NCI-H510A (cell line): ENCODE measurements at regions not wholly inside any gene's neighbourhood (a gene's known extent, or its start where the extent isn't known, plus 50 kb on each side); places are given as distances from the start of the nearest gene placed in this dataset.
"Not testable (repeated sequence)": the region's sequence is repeated elsewhere in the genome, so short reads cannot be mapped to it uniquely, and the experiment has no call there.

ENCODE experiments used
- DNase-seq: peaks from one replicate; lab custom pipeline; 2025; lab: John Stamatoyannopoulos, UW

GRCh38 chr3:150127011-150127490, 156.4 kb upstream of the PFN2 start:
- DNase-seq = no peak

- DNase-seq = no peak
These were observed 153.4 kb upstream of the PFN2 start for GRCh38 chr3:150124142-150124541.

GRCh38 chr3:150123249-150123648, 152.6 kb upstream of the PFN2 start:
- not testable (repeated sequence) for DNase-seq

GRCh38 chr3:150118219-150118618, 147.5 kb upstream of the PFN2 start:
- DNase-seq = no peak

GRCh38 chr3:150117076-150117475, 146.4 kb upstream of the PFN2 start:
- no peak for DNase-seq

GRCh38 chr3:150116196-150116595, 145.5 kb upstream of the PFN2 start:
- DNase-seq = no peak

GRCh38 chr3:150114873-150115540, 144.3 kb upstream of the PFN2 start:
- no peak for DNase-seq

- DNase-seq = no peak
These were observed 143.6 kb upstream of the PFN2 start for GRCh38 chr3:150114273-150114672.

GRCh38 chr3:150110097-150110496, 139.4 kb upstream of the PFN2 start:
- peak; percentile 71 for DNase-seq

- DNase-seq = no peak
These were observed 136.9 kb upstream of the PFN2 start for GRCh38 chr3:150107429-150108175.

GRCh38 chr3:150106740-150107428, 136.2 kb upstream of the PFN2 start:
- no peak for DNase-seq

- DNase-seq = no peak
These were observed 135.4 kb upstream of the PFN2 start for GRCh38 chr3:150105886-150106612.

GRCh38 chr3:150105025-150105424, 134.3 kb upstream of the PFN2 start:
- no peak for DNase-seq

GRCh38 chr3:150104564-150104963, 133.9 kb upstream of the PFN2 start:
- no peak for DNase-seq

- DNase-seq = no peak
These were observed 130.3 kb upstream of the PFN2 start for GRCh38 chr3:150101016-150101415.

- no peak for DNase-seq
These were observed 127.9 kb upstream of the PFN2 start for GRCh38 chr3:150098621-150099020.

GRCh38 chr3:150097588-150097890, 126.8 kb upstream of the PFN2 start:
- DNase-seq = no peak

GRCh38 chr3:150096700-150097587, 126.2 kb upstream of the PFN2 start:
- no peak for DNase-seq

- DNase-seq = peak; percentile 36
These were observed 123.6 kb upstream of the PFN2 start for GRCh38 chr3:150094150-150094933.

GRCh38 chr3:150091626-150092025, 120.9 kb upstream of the PFN2 start:
- DNase-seq = no peak

- DNase-seq = no peak
These were observed 120.2 kb upstream of the PFN2 start for GRCh38 chr3:150090877-150091276.
